Effector CD4-positive, alpha-beta T cell (primary cell): ENCODE measurements at regions not wholly inside any gene's neighbourhood (a gene's known extent, or its start where the extent isn't known, plus 50 kb on each side); places are given as distances from the start of the nearest gene placed in this dataset.

Experiments
- DNase-seq: peaks from one replicate; pipeline ENCODE4 v3.0.0-alpha.2; 2020

DNA sequence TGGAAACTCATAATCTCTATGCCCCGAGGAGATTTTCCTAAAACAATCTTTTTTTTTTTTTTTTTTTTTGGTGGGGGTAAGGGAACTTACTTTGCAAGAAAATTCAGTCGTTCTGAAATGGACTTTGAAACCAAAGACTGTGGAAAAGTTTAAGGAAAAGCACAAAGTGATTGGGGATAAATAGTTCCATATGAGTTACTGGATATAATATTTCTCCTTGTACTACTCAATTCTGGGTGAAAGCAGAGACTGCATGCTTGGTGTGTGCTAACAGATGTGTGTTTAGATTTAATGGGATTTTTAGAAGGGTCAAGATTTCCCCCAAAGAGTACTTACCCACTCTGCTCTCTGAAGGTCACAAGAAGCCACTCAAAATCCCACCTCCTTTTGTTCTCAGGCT lies 204.9 kb upstream of the USP24 start:
- DNase-seq, result no peak

DNA sequence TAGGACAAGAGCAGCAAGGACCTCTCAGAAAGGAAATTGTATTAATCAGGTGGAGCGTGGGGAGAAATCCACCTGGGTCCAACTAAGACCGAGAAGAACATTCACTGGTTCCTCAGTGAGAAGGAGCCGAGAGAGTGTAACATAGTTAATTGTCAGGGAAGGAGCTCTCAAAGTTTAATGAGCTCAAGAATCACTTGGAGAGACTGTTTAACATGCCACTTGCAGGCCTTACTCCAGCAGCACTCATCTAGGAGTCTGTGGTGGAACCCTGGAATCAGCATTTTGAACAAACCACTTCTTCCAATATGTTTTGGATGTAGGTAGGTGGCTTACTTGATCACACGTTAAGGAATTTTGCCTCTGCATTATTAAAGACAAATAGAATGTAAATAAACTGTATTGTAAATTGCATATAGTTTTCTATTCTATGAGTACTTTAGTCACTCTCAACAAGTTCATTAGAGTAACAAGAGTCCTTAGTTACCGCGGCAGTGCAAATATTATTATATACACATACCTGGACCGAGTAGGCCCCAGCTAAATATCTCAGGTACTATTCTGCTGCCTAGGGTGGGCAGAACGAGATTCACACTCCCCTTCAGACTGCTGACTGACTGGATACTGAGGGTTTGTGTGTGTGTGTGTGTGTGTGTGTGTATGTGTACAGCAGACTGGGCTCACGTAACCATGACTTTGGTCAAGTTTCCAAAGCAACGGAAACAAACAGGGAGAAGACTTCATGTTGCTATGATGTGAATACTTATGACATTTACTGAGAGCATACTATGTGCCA lies 203.2 kb upstream of the USP24 start:
- no peak for DNase-seq

DNA sequence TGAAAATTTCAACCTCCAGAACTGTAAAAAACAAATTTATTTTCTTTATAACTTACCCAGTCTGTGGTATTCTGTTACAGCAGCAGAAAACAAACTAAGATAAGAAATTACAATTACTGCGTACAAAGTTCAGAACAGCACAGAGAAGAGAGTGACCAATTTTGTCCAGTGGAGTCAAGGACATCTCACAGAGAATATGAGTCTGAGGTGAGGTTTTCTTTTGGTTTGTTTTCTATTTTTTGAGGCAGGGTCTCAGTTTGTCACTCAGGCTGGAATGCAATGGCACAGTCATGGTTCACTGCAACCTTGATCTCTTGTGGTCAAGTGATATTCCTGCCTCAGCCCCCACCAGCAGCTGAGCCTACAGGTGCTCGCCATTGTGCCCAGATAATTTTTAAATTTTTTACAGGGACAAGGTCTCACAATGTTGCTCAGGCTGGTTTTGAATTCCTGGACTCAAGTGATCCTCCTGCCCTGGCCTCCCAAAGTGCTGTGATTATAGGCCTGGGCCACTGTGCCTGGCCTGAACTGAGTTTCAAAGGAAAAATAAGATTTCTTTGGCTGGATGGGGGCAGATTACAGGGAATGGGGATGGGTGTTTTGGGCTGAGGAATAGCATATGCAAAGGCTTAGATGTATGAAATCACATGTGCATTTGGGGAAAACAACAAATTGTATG lies 201.1 kb upstream of the USP24 start:
- no peak for DNase-seq

DNA sequence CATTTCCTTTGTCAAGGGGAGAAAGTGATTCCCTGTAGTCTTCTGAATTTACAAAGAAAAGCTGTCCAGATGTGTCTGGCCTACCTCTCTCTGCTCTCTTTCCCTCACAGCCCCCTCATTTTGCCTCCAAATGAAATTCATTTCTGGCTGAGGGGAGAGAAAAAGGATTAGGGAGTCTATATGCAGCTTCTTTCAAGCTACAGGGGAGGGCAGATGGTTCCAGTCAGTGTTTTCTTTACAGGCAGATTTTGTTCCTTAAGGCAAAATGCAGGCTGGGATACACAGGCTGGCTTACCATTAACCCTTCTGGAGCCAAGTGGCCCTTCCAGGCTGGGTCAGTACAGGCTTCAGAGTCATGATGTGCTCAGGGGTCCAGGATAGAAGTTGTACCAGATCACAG lies 198.1 kb upstream of the USP24 start:
- no peak for DNase-seq

DNA sequence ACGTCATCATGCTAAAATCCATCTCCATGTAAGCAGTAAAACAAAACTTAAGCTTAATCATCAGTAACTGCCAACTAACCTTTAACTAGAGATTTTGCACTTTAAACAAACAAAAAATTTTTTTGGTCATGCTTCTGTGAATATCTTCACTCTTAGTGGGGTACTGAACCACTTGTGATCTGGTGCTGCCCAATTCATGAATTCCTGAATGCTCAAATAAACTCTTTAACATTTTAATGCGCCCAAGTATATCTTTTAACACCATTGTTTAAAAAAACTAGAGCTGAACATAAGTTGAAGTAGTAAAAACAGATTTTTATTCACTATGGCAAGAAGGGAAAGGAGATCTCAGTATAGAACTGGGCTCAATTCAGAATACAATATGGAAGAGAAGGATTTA lies 196.9 kb upstream of the USP24 start:
- no peak for DNase-seq

DNA sequence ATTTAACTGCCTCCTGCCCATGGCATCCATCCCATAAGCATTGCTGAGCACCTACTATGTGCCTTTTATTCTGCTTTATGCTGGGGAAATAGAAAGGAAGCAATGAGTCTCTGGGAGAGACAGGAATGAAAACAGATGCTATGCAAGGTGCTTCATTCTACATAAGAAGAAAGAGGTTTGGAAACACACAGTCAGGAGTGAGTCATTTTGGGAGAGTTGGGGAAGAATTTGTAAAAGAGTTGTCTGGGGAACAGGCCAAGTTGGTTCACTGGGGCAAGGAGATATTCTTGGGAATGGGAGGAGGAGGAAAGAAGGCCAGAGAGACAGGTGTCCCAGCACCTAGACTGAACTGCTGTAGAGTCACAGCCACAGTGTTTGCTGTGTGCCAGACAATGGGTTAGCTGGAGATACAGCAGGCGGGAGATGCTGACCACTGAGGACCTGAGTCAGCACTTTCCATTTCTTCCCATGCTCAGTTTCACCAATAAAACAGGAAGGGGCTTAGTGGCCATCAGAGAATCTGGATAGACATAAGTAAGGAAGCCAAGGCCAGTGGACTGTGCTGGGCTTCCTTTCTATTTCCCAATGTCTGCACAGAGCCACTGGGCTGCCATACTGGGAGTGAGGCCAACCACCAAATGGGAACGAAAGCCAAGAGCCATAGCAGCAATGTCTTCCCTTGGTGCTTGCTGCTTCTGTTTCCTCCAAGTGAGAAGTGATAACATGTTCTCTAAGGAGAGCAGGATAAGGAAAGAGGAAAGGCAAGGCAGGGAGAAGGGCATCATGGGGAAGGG lies 187.7 kb upstream of the USP24 start:
- DNase-seq, result no peak

DNA sequence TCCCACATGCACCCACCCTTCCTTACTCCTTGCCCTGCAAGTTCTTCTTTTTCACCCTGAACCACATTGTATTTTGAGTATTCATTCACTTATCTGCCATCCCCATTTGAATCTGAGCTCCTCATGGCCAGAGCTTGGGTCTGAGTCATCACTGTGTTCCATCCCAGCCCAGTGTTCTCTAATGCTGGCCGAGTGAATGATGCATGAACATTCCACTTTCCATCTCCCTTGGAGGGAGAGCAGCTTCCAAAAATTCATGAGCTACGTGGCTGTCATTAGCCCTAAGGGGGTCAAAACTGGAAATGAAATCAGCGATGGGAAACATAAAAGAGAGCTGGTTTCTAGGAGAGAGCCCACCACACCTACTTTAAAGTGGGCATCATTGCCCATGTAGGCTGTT lies 187.0 kb upstream of the USP24 start:
- DNase-seq, result no peak

DNA sequence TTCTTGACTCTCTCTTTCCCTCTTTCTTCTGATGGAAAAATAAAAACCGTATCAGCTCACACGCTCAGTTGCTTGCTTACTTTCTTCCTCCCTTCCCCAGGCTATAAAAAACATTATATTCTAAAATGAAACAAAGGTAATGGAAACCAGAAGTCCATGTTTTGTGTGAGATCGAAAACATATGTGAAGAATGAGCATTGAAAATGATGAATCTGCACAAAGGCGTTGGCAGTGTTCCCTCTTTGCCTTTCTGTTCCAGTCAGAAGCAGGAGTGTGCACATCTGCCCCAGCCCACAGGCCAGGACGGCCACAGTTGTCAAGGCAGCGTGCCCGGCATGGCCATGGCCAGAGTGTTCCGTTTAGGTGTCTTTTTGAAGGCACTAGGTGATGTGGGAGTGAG lies 185.3 kb upstream of the USP24 start:
- DNase-seq, result no peak

DNA sequence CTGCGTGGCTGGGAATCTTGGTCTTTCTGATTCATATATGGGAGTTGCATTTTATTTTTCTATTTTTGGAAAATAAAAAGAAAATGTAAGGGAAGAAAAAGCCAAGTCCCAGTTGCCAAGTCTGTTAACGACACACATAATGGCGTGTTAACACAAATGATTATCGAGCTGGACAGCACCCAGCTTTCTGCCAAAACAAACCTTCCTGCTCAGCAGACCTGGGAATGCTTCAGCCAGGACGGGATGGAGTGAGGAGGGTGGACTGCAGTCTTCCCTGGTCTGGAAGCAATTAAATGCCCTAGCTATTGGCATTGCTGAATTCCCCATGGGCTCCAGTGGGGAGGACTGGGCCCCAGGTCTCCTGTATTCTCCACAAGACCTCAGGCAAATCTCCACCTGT lies 184.2 kb upstream of the USP24 start:
- no peak for DNase-seq

DNA sequence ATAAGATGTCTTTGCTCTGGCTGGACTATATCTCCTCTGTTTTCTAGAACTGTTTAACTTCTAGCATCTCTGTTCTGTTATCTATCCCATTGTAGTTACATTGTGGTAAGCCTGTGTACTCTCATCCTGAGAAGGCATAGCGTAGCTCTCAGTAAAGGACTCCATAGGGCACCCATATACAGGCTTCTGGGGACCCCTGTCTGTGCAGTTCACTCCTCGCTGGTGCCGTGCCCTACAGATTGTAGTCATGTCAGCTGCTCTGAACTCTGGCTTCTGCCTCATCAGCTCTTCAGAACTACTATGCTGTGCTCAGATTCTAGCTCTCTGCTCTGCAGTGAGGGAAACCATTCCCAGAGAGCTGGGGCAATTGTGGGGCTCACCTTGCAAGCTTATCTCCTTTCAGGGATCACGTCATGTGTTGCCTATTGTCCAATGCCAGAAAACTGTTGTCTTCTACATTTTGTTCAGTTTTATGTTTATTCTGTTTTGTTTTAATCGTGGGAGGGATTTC lies 181.3 kb upstream of the USP24 start:
- no peak for DNase-seq

DNA sequence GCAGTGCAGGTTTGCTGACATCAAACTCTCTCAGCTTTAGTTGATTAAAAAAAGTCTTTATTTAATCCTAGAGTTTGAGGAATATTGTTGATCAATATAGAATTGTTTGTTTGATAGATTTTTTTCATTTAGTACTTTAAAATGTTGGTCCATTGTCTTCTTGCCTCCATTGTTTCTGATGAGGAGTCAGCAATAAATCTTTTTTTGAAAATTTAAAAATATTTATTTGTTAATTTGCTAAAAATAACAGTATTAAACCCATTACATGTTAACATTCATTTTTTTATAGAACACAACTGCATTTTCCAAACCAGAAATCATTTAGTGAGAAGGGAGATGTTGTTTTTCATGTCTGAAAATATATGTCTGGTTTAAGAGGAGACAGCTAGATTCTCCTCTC lies 173.8 kb upstream of the USP24 start:
- DNase-seq, result no peak

DNA sequence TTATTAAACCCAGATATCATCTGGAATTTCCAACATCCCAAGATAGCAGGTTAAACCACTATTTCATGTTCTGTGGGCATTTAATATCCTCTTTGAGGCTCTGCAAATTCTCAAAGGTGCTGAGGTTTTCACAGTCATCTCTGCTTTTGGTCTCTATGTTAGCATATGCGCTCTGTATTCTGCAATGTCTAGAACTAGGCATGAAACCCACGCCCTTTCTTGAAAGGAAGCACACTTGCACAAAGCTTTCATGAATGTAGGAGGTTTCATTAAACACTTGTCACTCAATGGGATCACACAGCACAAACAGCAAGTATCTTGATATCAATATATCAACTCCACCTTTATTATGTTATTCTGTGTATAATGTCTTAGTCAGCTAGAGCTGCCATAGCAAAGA lies 172.0 kb upstream of the USP24 start:
- no peak for DNase-seq

DNA sequence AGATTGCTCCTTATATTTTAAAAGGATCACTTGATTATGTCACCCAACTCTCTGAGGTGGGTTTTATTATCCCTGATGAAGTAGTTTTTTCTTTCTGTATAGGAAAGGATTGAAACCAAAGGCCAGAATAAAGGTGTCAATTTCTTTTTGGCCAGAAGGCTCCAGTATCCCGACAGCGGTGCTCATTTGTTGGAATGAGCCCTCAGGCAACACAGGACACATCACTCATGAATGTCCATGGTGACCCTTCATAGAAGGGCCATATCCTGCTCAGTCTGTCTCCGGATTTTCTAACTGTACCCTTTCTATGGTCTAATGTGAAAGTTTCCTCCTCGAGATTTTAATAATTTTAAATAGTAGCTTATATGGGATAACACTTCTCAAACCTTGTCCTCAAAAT lies 171.3 kb upstream of the USP24 start:
- no peak for DNase-seq

DNA sequence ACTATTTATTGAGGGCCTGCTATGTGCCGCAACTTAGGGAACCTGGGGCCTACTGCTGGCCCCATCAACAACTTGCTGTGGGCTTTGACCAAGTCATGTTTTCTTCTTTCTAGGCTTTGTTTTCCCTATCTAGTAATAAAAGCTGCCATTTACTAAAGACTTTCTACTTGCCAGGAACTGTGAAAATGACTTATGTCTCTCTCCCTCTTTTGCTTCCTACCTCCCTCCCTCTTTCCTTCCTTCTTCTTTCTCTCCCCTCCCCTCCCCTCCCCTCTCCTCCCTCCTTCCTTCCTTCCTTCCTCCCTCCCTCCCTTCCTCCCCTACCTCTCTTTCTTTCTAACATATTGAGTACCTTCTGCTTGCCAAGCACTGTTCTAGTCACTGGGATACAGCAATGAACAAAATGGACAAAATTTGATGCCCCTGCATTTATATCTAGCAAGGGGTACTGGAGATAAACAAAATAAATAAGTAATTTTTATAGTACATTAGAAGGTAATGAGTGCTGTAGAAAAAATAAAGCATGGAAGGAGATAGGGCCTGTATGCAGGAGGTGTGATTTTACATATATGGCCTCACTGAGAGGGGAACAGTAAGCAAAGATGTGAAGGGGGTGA lies 170.3 kb upstream of the USP24 start:
- DNase-seq, result no peak

DNA sequence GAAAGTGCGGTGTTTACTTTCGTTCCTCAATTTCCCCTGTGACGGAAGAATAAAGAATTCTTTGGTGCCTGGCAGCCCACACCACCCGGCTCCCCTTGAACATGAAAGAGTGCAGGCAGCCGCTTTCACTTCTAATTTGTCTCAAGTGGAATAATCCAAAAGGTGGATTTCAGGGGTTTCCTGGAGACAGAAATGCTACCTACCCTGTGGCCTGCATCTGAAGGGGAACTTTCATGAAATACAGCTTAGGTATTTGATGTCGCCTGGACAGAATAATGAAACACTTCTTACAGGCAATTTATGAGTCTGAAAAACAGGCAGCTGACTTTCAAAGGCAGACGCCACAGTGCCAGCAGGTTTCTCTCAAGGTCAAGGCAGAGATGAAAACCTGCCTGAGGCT lies 169.5 kb upstream of the USP24 start:
- DNase-seq, result no peak

DNA sequence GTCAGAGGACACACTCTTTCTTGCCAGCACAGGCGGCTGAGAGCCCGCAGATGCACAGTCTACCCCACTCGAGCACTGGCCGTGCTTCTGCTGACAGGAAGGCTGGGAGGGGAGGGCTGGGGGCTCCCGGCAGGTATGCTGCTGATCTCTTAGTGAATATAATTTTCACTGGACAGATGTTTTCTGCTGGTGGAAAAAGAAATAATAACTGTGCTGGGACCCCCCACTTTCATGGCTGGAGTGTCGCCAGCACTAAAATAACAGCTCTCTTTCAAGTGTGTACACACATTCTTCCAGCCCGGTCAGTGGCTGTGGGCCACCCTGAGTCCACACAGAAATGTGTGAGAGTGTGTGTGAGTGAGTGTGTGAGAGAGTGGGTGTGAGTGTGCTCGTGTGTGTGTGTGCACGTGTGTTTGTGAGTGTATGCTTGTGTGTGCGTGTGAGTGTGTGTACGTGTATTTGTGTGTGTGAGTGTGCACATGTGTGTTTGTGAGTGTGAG lies 167.7 kb upstream of the USP24 start:
- no peak for DNase-seq

DNA sequence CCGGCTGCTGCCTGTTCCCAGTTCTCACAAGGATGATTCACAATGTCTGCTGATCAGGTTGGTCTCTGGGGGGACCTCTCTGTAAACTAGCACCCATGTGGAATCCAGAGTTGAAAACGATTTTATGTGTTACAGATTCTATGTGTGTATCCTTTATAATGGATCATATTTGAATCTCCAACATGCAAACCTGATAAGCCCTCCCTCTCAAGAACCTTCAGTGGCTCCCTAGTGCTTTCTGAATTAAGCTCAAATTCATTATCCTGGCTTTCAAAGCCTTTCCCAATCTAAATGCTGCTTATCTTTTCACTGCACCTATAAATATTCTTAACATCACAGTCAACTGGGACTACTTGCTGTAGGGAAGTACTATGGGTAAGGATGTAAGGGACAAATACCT lies 166.8 kb upstream of the USP24 start:
- no peak for DNase-seq

DNA sequence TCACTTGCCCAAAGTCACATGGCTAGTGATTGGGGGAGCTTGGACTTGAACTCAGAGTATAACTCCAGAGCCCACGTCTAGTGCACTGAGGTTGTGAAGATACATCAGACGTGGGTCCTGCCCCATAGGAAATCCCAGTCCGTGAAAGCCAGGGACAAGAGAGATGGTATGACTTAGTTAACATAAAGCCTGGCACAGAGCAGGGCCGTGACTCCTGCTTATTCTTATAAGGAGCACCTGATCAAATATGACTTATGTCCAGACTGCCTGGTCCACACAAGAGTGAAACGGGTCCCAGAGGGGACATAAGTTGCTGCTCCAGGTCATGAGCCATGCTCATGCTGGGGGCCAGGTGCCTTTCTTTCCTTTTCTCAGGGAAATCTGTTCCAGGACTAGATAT lies 166.3 kb upstream of the USP24 start:
- DNase-seq, result no peak

DNA sequence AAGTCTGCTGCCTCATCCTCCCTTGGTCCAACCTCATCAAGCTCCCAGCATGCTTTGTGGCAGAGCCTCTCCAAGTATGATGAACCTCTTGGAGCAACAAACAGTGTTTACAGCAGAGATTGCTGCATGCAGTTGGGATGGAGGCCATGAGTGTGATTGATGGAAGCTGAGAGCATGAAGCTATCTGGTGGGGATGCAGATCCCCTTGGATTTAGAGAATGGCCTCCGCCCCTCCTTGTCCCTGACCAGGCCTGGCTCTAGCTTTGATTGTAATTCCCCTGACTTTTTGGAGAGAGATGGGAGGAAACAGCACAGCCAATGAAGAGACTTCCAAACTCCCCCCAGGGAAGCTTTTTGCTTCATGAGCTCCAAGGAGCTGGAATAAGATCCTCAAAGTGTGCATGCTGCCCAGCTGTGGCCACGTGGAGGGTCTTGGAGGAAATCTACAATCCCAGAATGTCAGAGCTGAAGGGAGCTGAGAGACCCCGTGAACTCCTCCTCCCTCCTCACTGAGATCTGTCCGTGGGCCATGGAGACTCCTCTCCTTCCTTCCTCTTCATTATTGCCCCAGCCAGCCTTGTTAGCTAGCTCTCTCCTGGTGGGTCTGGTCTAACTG lies 165.3 kb upstream of the USP24 start:
- DNase-seq, result no peak

DNA sequence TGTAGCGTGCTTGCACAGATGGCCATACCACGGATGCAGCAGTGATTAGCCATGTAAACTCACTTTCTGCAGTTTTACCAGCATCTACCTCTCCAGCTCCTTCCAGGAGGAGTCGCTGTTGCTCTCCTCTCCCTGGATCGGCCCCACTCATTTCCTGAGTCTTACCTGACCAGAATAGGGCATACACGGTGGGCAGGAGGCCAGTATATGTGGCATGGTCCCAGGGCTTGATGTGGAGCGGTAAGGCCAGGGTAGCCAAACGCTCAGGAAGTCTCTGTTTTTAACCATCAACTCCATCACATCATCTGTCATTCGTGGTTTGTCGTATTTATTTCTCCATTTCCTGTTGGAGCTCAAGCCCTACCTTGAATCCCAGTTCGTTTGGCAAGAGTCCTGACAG lies 163.4 kb upstream of the USP24 start:
- DNase-seq, result no peak

DNA sequence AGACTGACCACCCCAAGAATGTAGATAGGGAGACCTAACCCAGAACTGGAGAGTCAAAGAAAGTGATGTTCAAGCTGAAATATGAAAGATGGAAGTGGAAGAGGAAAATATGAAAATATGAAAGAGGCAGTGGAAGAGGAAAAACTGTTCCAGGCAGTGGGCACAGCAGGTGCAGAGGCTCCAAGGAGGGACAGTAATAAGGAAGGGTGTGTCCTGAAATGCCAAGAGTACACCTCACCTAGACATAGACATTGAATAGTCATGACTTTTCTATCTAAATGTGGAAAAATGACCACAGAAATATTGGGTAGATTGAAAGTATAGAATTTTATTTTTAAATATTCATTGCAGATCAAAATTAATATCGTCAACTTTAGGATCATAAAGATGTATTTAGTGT lies 161.7 kb upstream of the USP24 start:
- DNase-seq, result no peak

DNA sequence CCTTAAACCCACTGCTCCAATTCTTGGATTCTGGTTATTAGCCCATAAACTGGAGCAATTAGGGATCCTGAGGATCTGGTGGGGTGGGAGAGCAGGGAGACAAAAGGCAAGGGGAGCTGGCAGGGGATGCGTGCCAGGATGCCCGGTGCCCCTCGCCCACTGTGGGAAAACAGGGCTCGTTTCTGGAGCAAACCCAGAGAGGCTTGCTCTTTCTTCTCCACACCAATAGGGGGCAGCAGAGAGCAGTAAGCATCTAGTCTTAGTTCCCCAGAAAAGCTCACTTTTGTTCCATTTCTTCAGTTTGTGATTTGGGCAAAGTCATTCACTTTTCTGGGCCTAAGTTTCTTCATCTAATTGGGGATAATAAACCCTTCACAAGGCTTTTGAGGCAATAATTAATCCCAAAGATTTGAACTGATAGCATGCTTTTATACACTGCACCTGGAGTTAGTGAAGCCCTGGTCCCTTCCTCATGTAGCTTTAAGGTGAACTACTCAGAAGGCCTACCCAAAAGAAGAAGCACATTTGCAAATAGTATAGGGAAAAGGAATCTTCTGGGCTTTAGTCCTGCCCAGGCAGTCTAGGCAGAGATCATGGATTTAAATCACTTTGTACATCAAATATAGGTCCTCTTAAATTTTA lies 160.6 kb upstream of the USP24 start:
- peak; percentile 4 for DNase-seq
